ENCODE measurements at regions not wholly inside any gene's neighbourhood (a gene's known extent, or its start where the extent isn't known, plus 50 kb on each side); places are given as distances from the start of the nearest gene placed in this dataset.

DNA sequence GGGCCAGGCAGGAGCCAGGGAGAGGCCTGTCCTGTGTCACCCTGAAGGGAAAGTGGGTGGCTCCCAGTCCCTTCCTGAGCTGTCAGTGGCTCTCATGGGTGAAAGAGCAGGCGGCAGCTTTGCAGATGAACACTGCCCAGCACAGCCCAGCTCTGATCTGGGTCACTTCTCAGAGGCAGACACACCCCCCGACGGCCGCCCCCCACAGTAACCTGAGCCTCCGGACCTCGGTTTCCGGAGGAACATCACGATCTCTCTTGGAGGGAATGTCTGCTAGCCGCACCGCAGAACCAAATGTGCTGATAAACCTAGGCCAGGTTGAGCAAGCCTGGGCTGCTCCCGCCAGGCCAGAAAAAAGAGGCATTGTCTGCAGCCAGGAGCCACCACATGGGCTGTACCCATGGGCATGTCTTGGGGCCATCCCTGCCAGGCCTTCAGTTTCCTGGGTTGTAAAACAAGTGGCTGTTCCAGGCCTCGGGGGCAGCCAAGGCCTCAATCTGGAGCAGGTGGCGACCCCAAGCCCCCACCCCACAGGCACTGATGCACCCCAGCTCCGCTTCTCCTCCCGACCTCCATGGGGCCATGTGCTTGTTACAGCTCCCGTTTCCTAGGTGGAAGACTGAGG, 57.6 kb downstream of the NCOR2 start:
- peaks cover 7 to 59% of the 10 kb centered on the region in 2 donors for H3K4me1 ChIP-seq
- H3K36me3 ChIP-seq, result no peaks in the 10 kb centered on the region
- intact Hi-C loops (cut with DNase I), result no loop called here
- no peak overlapping the region for H3K4me3 ChIP-seq
- H3K27ac ChIP-seq, result peak overlapping the region; percentile 14 to 37
- no peaks in the 10 kb centered on the region for H3K27me3 ChIP-seq
- peak in 1 of 2 donors; percentile 73 for DNase-seq (ENCODE audit: low spot score in 2 of 2)
- TF ChIP-seq, protein P1, sequence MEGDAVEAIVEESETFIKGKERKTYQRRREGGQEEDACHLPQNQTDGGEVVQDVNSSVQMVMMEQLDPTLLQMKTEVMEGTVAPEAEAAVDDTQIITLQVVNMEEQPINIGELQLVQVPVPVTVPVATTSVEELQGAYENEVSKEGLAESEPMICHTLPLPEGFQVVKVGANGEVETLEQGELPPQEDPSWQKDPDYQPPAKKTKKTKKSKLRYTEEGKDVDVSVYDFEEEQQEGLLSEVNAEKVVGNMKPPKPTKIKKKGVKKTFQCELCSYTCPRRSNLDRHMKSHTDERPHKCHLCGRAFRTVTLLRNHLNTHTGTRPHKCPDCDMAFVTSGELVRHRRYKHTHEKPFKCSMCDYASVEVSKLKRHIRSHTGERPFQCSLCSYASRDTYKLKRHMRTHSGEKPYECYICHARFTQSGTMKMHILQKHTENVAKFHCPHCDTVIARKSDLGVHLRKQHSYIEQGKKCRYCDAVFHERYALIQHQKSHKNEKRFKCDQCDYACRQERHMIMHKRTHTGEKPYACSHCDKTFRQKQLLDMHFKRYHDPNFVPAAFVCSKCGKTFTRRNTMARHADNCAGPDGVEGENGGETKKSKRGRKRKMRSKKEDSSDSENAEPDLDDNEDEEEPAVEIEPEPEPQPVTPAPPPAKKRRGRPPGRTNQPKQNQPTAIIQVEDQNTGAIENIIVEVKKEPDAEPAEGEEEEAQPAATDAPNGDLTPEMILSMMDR (IDR thresholded peaks at IDR 0.05), result no peak
- H3K9me3 ChIP-seq, result no peaks in the 10 kb centered on the region

DNA sequence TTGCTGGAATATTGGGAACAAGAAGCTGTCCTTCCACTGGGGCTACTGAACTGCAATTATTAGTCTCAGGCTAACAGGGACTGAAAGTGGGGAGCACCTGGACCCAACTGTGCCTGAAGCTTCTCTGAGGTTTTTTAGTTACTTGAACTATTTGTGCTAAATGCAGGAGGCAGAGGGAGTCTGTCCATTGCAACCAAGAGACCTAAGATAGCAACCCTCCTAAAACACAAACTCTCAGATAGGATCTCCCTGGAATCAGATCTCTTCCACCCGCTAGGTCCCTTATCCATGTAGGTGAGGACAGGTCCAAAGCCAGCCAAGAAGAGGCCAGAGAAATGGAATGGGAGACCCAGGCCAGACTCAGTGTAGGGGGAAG, 58.1 kb downstream of the NCOR2 start:
- intact Hi-C loops (cut with DNase I), result no loop called here
- Histone ChIP-seq H3K4me1 (peaks cover 7 to 59% of the 10 kb centered on the region in 2 donors), H3K36me3 (no peaks in the 10 kb centered on the region), H3K9me3 (no peaks in the 10 kb centered on the region), H3K27ac (peak overlapping the region; percentile 14 to 37), H3K27me3 (no peaks in the 10 kb centered on the region), H3K4me3 (no peak overlapping the region)
- DNase-seq (ENCODE audit: low spot score in 2 of 2), result no peak
- TF ChIP-seq, protein P1 (IDR thresholded peaks at IDR 0.05), result no peak

DNA sequence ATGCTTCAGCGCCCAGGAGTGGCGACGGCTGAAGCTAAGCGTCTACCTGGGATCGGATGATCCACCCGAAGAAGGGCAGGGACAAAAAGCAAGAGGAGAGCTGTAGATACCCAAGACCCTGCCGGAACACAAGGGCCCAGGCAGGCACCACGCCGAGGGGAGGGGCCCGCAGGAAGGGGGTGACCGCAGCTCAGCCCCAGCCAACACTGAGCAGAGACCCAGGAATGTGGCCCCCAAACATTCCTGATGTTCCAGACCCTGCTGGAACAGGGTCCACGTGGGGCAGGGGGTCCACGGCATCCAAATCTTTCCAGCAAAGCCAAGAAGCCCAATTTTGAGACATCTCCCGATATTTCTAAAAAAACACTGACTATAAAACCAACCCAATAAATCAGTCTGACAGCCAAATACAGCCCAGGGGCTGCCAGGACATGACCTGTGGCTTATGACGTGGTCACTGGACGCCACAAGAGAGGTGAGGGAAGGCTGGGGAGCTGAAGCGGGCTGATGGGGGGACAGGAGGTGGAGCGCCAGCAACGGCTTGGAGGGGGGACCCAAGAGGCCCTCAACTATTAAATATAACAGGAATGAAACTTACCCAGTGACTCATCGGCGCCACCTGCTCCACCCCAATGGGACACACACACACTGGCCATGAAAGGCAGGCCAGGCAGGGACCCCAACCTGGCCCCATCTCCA, 58.9 kb downstream of the NCOR2 start:
- TF ChIP-seq, protein P1 (IDR thresholded peaks at IDR 0.05), result no peak
- H3K27ac ChIP-seq, result peak overlapping the region; percentile 14 to 37
- no peaks in the 10 kb centered on the region for H3K36me3 ChIP-seq
- H3K4me3 ChIP-seq, result no peak overlapping the region
- peaks cover 7 to 52% of the 10 kb centered on the region in 2 donors for H3K4me1 ChIP-seq
- no peak for DNase-seq (ENCODE audit: low spot score in 2 of 2)
- no peaks in the 10 kb centered on the region for H3K27me3 ChIP-seq
- no peaks in the 10 kb centered on the region for H3K9me3 ChIP-seq
- intact Hi-C loops (cut with DNase I), result no loop called here

DNA sequence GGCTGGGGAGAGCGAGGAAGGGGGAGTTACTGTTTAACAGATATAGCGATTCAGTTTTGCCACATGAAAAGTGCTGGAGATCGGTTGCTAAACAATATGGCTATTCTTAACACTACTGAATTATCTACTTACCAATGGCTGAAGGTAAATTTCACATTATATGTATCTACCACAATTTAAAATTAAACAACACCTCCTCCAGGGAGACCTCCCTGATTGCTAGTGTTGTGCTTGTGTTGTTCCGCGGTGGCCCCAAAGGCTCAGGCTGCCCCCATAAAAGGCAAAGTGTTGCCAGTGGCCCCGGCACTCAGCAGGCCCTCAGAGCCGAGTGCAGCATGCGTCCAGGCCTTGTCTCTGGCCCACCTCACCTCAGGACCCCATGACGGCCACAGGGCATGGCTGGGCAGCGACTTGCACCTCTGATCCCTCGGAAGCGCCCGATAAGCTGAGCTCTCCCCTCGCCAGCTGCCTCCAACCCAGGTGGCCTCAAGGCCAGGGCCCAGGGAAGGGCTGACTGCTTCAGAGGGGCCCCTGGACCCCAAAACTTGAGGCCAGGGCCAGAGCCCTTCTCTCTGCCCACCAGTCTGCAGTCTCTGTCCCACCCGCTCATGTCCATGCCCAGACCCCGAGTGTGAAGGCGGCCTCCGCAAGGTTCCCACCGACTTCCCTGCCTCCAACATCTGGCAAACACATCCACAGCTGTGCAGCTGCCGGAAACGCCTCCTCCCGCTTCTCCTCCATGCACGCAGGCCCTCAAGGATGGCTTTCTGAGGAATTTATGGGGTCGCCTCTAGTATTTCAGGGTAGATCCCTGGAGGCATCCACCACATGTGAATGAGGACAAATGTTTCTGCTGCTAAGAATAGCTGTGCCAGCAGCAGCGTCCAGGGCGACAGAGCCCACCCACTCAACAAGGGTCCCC, 60.0 kb downstream of the NCOR2 start:
- Histone ChIP-seq H3K4me3 (no peak overlapping the region), H3K36me3 (no peaks in the 10 kb centered on the region), H3K9me3 (no peaks in the 10 kb centered on the region), H3K4me1 (peaks cover 0 to 41% of the 10 kb centered on the region in 2 donors), H3K27ac (peak overlapping the region; percentile 59 to 65), H3K27me3 (no peaks in the 10 kb centered on the region)
- intact Hi-C loops (cut with DNase I), result no loop called here
- TF ChIP-seq, protein P1 (IDR thresholded peaks at IDR 0.05), result no peak
- no peak for DNase-seq (ENCODE audit: low spot score in 2 of 2)

DNA sequence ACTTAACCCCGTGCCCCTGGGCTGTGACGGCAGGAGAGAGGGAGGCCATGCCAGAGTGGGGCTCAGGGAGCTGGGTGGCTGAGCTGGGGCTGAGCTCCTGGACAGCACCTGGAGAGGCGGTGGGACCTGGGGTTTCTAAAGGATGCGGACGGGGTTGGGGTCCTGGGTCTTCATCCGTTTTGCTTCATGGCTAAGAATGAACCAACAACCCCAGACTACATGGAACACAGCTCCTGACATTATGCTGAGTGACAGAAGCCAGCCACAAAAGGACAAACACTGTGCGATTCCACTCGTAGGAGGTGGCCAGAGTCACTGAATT, 60.6 kb downstream of the NCOR2 start:
- Histone ChIP-seq H3K36me3 (no peaks in the 10 kb centered on the region), H3K4me1 (peaks cover 0 to 39% of the 10 kb centered on the region in 2 donors), H3K27me3 (no peaks in the 10 kb centered on the region), H3K27ac (peak overlapping the region; percentile 59 to 65), H3K9me3 (no peaks in the 10 kb centered on the region), H3K4me3 (no peak overlapping the region)
- no peak for DNase-seq (ENCODE audit: low spot score in 2 of 2)
- TF ChIP-seq, protein P1 (IDR thresholded peaks at IDR 0.05), result no peak
- intact Hi-C loops (cut with DNase I), result no loop called here
